Astrocyte (in vitro differentiated cells and primary cell): ENCODE measurements at regions not wholly inside any gene's neighbourhood (a gene's known extent, or its start where the extent isn't known, plus 50 kb on each side); places are given as distances from the start of the nearest gene placed in this dataset.

ENCODE experiments used
- DNase-seq: peaks from one replicate; pipeline ENCODE4 v3.0.0-alpha.2; 2010; ENCODE audit warnings: low read depth
- FAIRE-seq: peaks from 2 replicates; lab custom pipeline; 2011; peaks lifted over from hg19 to GRCh38; lab: Jason Lieb, UNC
- H2AFZ ChIP-seq: 2 replicates; pipeline ENCODE4 v1.6.0; 2012; ENCODE audit warnings: low read depth, low read length, inconsistent platforms
- H3K27ac ChIP-seq: 2 replicates; pipeline ENCODE4 v1.5.1; 2011; ENCODE audit warnings: low read depth, low read length, inconsistent platforms
- H3K27me3 ChIP-seq: 2 replicates; pipeline ENCODE4 v1.6.0; 2011; ENCODE audit warnings: low read length, inconsistent platforms; ENCODE audit not compliant: insufficient read depth
- H3K36me3 ChIP-seq: 2 replicates; pipeline ENCODE4 v1.5.1; 2011; ENCODE audit warnings: low read length, inconsistent platforms; ENCODE audit not compliant: insufficient read depth
- H3K4me1 ChIP-seq: 2 replicates; pipeline ENCODE4 v1.5.1; 2011; ENCODE audit warnings: low read length, inconsistent platforms; ENCODE audit not compliant: insufficient read depth
- H3K4me2 ChIP-seq: 2 replicates; pipeline ENCODE4 v1.6.0; 2012; ENCODE audit warnings: low read length, inconsistent platforms
- H3K4me3 ChIP-seq: 2 replicates; pipeline ENCODE4 v1.5.1; 2011; ENCODE audit warnings: low read depth, mild to moderate bottlenecking, low read length, inconsistent platforms; ENCODE audit not compliant: insufficient read depth
- H3K79me2 ChIP-seq: 2 replicates; pipeline ENCODE4 v1.6.0; 2012; ENCODE audit warnings: mild to moderate bottlenecking, low read length, inconsistent platforms; ENCODE audit not compliant: insufficient read depth
- H3K9ac ChIP-seq: 2 replicates; pipeline ENCODE4 v1.6.0; 2012; ENCODE audit warnings: mild to moderate bottlenecking, low read length, inconsistent platforms
- H3K9me3 ChIP-seq: 2 replicates; pipeline ENCODE4 v1.5.1; 2012; ENCODE audit warnings: low read depth, mild to moderate bottlenecking, low read length, inconsistent platforms; ENCODE audit not compliant: insufficient read depth
- H4K20me1 ChIP-seq: 2 replicates; pipeline ENCODE4 v1.6.0; 2012; ENCODE audit warnings: low read length, inconsistent platforms; ENCODE audit not compliant: insufficient read depth
- H3K27ac Mint-ChIP-seq: one replicate; pipeline ENCODE4 v1.8.0; 2021; ENCODE audit warnings: mild to moderate bottlenecking, mixed read lengths; ENCODE audit not compliant: unreplicated experiment
- H3K27me3 Mint-ChIP-seq: one replicate; pipeline ENCODE4 v1.8.0; 2021; ENCODE audit warnings: low read depth, mixed read lengths; ENCODE audit not compliant: unreplicated experiment
- H3K36me3 Mint-ChIP-seq: one replicate; pipeline ENCODE4 v1.8.0; 2021; ENCODE audit warnings: low read depth, mixed read lengths; ENCODE audit not compliant: unreplicated experiment
- H3K4me1 Mint-ChIP-seq: one replicate; pipeline ENCODE4 v1.8.0; 2021; ENCODE audit warnings: low read depth, mixed read lengths; ENCODE audit not compliant: unreplicated experiment
- H3K4me3 Mint-ChIP-seq: one replicate; pipeline ENCODE4 v1.8.0; 2021; ENCODE audit warnings: mild to moderate bottlenecking, moderate library complexity, mixed read lengths; ENCODE audit not compliant: unreplicated experiment
- H3K9me3 Mint-ChIP-seq: one replicate; pipeline ENCODE4 v1.8.0; 2021; ENCODE audit warnings: mild to moderate bottlenecking, mixed read lengths; ENCODE audit not compliant: unreplicated experiment
- CTCF ChIP-seq: IDR thresholded peaks from 2 replicates; pipeline ENCODE4 v1.5.1; 2011; ENCODE audit warnings: low read depth, mild to moderate bottlenecking, inconsistent platforms, low read length, moderate library complexity; ENCODE audit not compliant: insufficient read depth
- EZH2 ChIP-seq: IDR thresholded peaks from 2 replicates; pipeline ENCODE4 v1.6.1; 2012; ENCODE audit warnings: mild to moderate bottlenecking, low read length, inconsistent platforms; ENCODE audit not compliant: insufficient read depth

GRCh38 chr11:88420165-88420791 is 82.7 kb upstream of the CTSC start:
- peak overlapping the region; percentile 6 for H2AFZ ChIP-seq
- no peak for FAIRE-seq
- DNase-seq: peak; percentile 48
- Mint-ChIP-seq H3K27me3 (peaks cover 2% of the 10 kb centered on the region), H3K4me3 (no peak overlapping the region), H3K36me3 (no peaks in the 10 kb centered on the region), H3K9me3 (no peaks in the 10 kb centered on the region), H3K27ac (peak overlapping the region; percentile 81), H3K4me1 (peaks cover 28% of the 10 kb centered on the region)
- no peak overlapping the region for H3K9ac ChIP-seq
- no peak overlapping the region for H3K27ac ChIP-seq
- no peak overlapping the region for H3K4me3 ChIP-seq
- peaks cover 2% of the 10 kb centered on the region for H3K4me1 ChIP-seq
- H3K4me2 ChIP-seq: no peak overlapping the region
- H3K36me3 ChIP-seq: no peaks in the 10 kb centered on the region
- TF ChIP-seq EZH2 (no peak), CTCF (no peak)
- H3K27me3 ChIP-seq: no peaks in the 10 kb centered on the region
- no peaks in the 10 kb centered on the region for H3K79me2 ChIP-seq
- H3K9me3 ChIP-seq: no peaks in the 10 kb centered on the region
- H4K20me1 ChIP-seq: no peaks in the 10 kb centered on the region

- Mint-ChIP-seq H3K9me3 (no peaks in the 10 kb centered on the region), H3K27ac (no peak overlapping the region), H3K4me1 (peaks cover 40% of the 10 kb centered on the region), H3K27me3 (no peaks in the 10 kb centered on the region), H3K36me3 (no peaks in the 10 kb centered on the region), H3K4me3 (no peak overlapping the region)
- Histone ChIP-seq H3K4me2 (no peak overlapping the region), H3K9ac (no peak overlapping the region), H3K4me3 (no peak overlapping the region), H3K9me3 (no peaks in the 10 kb centered on the region), H3K27ac (no peak overlapping the region), H3K27me3 (no peaks in the 10 kb centered on the region), H4K20me1 (no peaks in the 10 kb centered on the region), H3K79me2 (no peaks in the 10 kb centered on the region), H3K4me1 (peaks cover 12% of the 10 kb centered on the region), H2AFZ (no peak overlapping the region), H3K36me3 (no peaks in the 10 kb centered on the region)
- DNase-seq (no peak), FAIRE-seq (no peak)
- TF ChIP-seq CTCF: no peak
- no peak for TF ChIP-seq EZH2
These were observed 81.0 kb upstream of the CTSC start for GRCh38 chr11:88418508-88418907.

GRCh38 chr11:88415495-88415894 is 78.0 kb upstream of the CTSC start:
- Mint-ChIP-seq H3K4me3 (no peak overlapping the region), H3K27me3 (no peaks in the 10 kb centered on the region), H3K9me3 (peaks cover 4% of the 10 kb centered on the region), H3K27ac (no peak overlapping the region), H3K36me3 (no peaks in the 10 kb centered on the region), H3K4me1 (peaks cover 30% of the 10 kb centered on the region)
- Histone ChIP-seq H3K36me3 (no peaks in the 10 kb centered on the region), H3K9me3 (no peaks in the 10 kb centered on the region), H3K27ac (no peak overlapping the region), H3K79me2 (no peaks in the 10 kb centered on the region), H3K4me1 (peaks cover 14% of the 10 kb centered on the region), H3K4me2 (no peak overlapping the region), H3K4me3 (no peak overlapping the region), H4K20me1 (no peaks in the 10 kb centered on the region), H3K9ac (no peak overlapping the region), H3K27me3 (peaks cover 2% of the 10 kb centered on the region), H2AFZ (no peak overlapping the region)
- FAIRE-seq (no peak), DNase-seq (no peak)
- TF ChIP-seq EZH2 (no peak), CTCF (no peak)
